ENCODE measurements at regions not wholly inside any gene's neighbourhood (a gene's known extent, or its start where the extent isn't known, plus 50 kb on each side); places are given as distances from the start of the nearest gene placed in this dataset.

DNA sequence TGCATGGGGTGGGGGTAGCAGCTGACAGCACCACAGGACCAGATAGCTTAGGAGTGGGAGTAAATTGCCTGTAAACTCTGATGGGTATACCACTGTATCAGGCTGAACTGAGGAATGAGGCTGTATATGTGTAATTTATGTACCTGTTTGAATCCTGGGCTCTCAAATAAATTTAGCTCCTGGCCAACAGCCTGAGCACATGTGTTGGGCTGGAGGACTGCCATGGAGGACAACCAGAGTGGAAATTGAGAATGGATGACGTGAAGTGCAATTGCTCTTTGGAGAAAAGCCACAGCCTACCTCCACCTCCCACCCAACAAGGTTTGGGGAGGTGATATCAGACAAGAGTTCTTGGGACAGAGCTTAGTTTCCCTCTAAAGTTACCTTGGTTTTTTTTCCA lies 328.6 kb upstream of the PROK2 start:
- no peak for DNase-seq (ENCODE audit: low read depth in 2 of 2)

DNA sequence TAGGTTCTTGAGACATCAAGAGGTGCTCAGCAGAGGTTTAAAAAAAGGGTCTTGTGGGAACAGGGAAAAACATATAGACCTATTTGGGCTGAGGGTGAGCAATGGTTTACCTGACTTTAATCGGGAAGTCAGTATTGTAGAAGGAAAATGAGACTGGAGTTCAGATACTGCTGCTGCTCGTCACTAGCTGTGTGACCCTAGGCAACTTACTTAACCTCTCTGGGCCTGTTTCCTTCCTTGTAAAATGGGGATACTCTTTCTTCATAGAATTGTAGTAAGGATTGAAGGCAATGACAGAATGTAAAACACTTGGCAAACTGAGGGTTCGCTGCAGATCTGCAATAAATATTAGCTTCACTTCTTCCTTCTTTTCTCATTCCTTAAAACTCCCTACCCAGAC lies 327.5 kb upstream of the PROK2 start:
- DNase-seq (ENCODE audit: low read depth in 2 of 2) = no peak

DNA sequence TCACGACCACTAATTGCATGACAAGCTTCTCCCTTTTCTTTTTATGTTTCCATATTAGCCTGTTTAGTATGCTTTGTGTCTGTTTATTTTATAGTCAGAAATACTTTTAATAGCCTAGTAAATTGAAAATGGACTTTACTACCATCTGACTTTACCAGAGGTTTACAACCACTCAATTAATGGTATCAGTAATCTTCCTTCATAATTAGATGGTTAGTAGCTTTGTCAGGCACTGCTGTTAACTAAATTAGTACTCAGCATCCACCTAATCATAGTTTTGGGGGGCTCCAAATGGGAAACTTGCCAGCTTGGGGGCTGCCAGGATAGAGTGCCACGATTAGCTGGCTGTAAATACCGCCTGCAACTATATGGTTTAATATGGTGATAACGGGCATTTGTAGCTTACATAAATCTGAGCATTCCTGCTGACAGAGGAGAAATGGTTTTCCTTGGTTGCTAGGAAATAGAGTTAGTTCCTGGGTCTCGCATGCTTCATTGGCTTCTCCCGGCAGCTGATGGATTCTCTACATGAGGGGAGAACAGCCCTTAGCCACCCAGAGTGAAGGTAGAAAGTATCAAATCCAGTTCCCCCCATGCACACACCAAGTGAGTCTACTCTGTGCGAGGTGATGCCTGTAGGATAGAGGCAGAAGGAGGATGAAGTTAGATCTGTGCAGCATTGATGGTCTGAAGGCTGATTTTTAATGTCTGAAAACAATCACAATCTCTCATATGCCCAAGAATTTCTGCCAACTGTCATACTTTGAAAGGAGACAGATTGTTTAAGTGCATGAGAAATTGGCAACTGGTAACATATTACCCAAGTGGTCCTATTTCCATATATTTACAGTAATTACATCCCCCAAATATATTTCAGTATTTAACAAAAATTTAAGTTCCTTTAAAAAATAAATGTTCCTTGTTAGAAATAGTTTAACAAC lies 326.6 kb upstream of the PROK2 start:
- DNase-seq (ENCODE audit: low read depth in 2 of 2) = no peak

DNA sequence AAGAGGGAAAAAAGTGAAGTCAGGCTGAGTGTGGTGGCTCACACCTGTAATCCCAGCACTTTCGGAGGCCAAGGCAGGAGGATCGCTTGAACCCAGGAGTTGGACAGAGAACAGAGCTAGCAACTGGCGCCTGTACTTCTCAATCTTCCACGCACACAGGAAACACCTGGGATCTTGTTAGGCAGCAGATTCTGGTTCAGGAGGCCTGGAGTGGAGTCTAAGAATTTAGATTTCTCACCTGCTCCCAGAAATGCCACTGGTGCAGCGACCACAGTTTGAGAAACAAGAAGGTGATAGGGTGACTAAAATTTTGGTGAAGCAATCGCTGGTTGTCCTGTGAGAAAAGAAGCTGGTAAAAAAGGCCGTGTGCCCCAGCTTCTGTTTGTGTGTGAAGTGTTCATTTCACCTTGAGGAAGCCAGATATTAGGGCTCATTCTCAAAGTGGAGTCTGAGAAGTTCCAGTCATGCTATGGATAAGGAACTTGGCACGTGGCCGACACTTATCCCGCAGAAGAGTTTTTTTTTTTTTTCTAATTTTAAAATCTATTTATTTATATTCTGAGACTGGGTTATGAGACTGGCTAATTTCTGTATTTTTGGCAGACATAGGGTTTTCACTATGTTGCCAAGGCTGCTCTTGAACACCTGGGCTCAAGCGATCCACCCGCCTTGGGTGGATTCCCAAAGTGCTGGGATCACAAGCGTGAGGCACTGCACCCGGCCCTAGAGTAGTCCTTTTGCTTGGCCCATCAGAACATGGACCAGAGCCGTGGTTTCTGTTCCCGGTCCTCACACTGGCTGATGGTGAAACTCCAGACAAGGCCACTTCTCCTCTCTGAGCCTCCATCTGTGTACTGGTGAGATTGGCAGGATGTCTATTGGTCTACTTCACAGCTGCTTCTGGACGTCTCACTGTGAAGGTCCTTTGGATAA lies 324.6 kb upstream of the PROK2 start:
- DNase-seq (ENCODE audit: low read depth in 2 of 2) = no peak

DNA sequence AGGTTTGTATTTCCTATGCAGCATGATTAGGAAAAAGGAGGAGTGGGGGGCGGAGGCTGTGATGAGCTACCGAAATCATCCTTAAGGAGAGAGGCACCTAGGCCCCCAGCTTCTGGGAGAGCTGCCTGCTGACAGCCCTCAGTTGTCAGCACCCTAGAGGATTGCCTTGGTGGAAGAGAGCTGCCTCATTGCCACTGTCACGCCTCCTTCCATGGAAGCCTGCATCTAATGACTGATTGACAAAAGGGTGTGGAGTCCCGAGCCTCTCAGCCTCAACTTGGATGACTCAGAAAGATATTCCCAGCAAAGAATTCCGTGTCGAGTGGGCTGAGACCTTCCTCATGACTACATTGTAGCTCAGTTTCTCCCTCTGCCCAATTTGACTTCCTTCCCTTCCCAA lies 320.4 kb upstream of the PROK2 start:
- no peak for DNase-seq (ENCODE audit: low read depth in 2 of 2)

DNA sequence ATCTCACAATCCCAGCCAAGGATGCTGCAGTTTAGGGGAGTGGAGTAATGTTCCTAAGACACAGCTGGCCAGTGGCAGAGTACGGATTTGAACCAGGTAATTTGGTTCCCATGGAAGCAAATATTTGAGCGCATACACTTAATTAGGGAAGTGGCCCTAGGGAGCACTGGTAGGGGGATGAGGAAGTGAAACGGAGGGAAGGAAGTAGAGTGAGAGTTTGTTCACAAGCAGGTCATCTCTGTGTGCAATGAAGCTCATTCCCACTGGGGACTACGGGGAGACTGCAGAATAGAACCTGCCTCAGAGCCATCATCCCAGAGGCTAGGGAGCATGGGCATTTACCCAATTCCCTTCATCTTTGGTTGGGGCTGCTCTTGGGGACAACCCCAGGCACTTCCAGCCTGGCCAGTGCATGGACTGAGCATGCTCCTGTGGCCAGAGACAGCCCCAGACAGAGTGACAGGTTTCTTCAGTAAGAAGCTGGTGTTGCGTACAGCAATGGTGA lies 317.2 kb upstream of the PROK2 start:
- no peak for DNase-seq (ENCODE audit: low read depth in 2 of 2)

DNA sequence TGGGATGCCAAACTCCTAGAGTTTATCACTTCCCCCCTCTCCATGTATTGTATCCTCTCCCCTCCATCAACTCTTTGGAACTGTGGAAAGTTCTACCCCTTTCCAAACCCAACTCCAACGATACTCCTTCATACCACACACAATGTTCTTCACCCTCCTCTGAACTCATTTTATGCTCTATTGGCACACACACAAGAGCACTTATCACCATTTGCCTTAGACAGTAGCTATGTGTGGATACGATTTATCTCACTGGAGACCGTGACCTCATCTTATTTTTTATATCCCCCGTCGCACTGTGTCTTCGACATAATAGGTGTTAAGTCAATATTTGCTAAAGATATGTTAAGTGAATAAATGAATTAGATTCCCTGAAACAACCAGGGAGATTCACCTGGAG lies 316.5 kb upstream of the PROK2 start:
- DNase-seq (ENCODE audit: low read depth in 2 of 2) = no peak

DNA sequence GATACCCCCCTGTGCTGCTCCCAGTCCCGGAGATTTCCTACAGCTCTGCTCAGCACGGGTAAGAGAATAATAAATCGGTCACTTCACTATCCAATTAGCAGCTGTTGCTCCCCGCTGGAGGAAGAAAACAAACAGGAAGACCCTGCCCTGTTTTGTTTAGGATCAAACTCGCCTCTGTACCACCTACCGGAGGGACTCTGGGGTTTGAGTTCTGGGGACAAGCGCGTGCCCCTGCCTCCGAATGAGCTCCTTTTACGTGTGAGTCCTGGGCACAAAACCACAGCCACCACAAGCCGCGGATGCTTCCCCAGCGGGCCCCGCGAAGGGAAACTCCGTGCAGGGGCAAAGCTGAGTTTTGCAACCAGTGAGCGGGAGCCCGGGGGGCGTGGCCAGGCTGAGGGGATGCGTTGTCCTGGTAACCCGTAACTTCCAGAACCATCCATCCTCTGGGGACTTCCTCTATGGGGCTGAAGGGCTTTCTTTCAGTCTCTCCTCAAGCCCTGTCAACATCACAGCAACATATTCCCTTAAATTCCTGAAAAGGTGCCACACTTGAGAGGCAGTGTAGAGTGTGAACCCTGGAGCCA lies 315.7 kb upstream of the PROK2 start:
- DNase-seq (ENCODE audit: low read depth in 2 of 2) = peak; percentile 58 to 64

DNA sequence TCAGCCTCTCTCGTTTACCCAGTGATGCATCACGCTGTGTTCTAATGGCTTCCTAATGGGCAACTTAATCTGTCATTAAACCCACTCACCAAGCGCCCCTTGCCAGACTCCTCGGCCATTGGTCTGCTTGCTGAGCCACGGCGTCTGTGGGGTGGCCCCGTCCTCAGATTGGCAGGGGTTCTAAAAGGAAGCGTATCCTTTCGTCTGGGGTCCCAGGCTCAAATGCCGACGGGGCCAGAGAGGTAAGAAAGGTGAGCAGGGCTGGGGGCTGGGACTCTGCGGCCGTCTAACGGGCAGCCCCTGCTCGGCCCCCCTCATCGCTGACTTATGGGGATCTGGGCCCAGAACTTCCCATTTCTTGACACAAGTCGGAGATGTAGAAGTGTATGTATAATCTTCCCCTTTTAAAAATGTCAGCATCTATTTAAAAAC lies 315.1 kb upstream of the PROK2 start:
- no peak for DNase-seq (ENCODE audit: low read depth in 2 of 2)

DNA sequence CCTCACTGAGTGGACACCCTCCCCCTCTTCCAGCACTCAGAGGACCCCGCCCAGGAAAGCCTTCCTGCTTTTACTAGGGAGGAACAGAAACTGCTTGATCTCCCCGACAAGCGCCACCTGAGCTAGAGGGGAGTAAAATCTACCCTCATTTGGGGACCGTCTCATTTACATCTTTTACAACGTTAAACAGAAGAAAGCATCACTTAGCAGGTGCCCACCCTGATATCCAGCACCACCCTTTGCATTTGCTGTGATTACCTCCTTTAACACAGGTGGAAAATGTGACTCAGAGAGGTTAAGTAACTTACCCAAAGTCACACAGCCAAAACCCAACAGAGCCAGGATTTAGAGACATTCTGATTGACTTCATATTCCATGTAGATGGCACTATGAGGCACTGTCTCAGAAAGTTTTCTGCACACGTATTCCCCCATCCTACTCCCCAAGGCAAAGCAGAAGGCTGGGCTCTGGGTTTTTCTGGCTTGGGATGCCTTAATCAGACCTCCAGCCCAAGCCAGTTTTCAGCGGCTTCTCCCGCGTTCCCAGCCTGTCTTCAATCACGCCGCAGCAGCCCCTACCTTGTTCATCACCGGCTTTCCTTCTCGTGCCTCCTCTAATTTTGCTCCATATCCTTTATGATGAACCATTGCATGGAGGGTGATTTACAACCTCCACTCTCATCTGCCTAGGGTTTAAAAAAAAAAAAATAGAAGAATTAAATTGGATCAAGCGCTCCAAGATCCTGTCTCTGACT lies 314.6 kb upstream of the PROK2 start:
- DNase-seq (ENCODE audit: low read depth in 2 of 2) = no peak

DNA sequence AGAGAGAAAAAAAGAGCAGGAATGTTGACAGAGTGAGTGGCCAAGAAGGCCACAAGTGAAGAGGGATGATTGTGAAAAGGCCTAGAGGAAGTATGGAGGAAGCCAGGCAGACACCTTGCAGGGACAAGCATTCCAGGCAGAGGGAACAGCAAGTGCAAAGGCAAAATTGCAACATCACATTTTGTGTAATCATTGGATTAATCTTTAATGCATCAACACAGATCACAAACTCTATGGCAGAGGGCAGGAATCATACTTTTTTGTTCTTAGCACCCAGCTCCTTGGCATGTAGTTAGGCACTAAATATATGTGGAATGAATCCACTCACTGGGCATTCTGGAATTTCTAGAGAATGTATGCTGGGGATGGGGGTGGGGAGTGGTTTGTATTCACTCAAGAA lies 312.1 kb upstream of the PROK2 start:
- DNase-seq (ENCODE audit: low read depth in 2 of 2) = no peak

DNA sequence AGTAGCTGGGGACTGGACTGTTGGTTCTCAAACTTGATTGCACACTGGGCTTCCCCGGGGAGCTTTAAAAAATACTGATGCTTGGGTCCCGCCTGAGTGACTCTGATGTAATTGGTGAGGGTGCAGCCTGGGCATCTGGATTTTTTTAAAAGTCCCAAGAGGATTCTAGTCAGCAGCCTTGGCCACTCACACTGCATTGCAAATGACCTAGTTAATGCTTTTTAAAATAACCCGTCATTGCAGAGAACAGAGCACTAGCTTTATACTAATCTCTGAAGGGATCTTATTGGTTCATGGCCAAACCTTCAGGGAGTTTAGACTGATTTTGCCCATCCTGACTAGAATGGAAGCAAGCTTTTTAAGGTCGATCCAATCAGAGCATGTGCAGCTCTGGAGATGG lies 310.6 kb upstream of the PROK2 start:
- no peak for DNase-seq (ENCODE audit: low read depth in 2 of 2)

DNA sequence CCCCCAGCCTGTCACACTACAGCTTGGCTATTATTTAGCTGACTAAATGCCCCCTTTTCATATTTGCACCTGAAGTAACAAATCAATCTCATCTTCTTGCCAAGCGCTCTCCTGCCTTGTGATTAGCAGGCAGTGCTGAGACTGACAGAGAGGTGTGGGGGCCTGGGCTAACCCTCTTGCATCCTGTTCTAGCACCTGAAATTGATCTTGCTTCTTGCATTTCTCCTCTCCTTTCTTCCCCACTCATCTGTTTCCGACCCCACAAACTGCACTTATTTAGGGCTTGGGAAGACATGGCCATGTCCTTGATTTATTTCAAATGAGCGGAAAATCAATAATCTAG lies 309.0 kb upstream of the PROK2 start:
- DNase-seq (ENCODE audit: low read depth in 2 of 2) = no peak

DNA sequence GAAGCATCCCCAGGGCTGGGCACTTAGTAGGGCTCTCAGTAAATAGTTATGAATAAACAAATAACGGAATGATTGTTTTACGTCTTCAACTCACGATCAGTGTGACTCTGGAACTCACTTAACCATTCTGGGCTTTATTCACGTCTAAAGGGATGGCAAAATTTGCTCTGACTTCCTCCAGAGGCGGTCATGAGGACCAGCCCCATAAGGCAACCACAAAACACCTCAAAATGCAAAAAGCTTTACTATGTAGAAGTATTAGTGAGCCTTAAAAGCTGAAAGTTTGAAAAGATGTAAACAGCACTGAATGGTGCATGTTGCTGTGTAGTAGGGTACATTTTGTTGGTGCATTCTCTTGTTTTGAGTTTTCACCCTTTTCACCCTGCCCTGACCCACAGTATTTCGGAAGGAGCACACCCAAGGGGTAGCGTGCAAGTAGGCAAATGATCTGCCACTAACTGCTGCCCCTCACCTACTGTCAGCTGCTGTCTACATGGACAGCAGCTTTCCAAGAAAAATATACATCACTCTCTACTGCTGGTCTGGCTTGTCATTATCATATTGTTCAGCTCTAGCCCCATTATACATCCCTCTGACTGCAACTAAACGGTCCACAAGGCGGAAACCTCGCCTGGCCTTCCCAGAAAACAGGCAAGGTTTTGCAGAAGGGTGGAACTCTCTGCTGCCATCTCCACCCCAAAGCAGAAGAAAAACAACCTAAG lies 308.5 kb upstream of the PROK2 start:
- DNase-seq (ENCODE audit: low read depth in 2 of 2) = no peak

DNA sequence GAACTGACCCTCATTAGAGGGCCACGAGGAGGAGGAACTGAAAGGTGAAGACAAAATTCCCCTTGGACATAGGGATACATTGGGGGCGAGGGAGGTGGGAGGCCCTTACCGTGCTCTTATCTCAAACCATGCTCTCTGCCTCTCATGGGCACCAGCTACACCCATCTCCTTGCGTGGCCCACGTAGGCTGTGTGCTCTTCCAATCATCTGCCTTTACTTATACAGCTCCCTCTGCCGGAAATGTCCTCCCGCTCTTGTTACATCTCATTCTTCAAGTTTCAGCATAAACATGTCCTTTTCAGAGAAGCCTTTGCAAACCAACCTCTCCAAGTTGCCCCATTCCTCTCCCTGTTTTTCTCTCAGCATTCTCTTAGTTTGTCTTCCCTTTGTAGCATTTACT lies 307.8 kb upstream of the PROK2 start:
- no peak for DNase-seq (ENCODE audit: low read depth in 2 of 2)

DNA sequence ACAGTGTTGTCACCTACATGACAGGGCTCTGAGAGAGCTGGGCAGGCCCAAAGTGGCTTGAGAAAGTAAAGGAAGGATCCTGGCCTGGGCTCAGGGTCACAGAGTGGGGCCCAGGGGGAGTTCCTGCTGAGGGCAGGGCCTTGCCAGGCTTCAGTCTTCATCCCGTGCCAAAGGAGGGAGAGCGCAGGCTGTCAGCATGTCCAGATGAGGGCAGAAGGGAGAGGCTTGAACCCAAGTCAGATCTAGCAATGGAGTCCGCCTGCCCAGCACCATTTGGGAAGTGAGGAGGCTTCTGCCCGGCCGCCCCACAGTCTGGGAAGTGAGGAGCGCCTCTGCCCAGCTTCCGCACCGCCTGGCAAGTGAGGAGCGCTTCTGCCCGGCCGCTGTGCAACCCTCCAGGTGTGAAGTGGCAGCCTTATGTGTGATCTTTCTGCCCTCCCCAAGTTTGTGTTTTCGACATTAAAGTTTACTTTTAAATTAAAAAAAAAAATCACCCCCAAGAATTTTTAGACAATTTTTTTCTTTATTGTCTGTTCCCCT lies 303.6 kb upstream of the PROK2 start:
- no peak for DNase-seq (ENCODE audit: low read depth in 2 of 2)

DNA sequence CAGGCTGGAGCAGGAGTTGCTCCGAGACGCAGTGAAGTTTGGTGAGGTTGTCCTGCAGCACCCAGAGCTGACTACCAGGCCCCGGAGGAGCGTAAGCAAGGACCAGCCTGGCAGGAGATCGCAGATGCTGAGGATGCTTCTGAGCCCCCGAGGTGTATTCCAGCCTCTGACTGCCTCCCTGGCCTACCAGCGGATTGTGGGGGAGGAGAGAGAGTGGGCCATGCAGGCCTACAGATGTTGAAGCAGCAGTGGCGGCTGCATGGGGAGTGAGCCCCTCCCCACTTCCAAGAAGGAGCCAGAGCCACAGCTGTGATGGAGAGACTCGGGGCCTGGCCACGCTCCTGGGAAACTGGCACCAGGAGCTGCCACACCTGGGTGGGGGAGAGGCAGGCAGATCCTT lies 302.5 kb upstream of the PROK2 start:
- no peak for DNase-seq (ENCODE audit: low read depth in 2 of 2)

DNA sequence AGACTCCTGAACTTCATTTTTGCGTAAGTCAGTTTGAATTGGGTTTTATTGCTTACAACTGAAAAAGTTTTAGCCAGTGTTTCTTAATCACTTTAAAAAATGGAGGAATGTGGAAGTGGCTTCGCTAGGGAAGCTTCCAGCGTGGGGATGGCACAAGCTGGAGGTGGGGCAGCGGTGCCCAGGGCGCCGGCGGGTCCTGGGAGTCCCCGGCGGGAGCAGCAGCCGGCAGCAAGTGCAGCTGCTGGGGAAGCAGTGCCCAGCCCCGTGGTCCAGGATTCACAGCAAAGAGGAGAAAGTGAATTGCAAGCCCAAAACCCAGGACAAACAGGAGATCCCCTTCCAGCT lies 301.8 kb upstream of the PROK2 start:
- DNase-seq (ENCODE audit: low read depth in 2 of 2) = no peak

DNA sequence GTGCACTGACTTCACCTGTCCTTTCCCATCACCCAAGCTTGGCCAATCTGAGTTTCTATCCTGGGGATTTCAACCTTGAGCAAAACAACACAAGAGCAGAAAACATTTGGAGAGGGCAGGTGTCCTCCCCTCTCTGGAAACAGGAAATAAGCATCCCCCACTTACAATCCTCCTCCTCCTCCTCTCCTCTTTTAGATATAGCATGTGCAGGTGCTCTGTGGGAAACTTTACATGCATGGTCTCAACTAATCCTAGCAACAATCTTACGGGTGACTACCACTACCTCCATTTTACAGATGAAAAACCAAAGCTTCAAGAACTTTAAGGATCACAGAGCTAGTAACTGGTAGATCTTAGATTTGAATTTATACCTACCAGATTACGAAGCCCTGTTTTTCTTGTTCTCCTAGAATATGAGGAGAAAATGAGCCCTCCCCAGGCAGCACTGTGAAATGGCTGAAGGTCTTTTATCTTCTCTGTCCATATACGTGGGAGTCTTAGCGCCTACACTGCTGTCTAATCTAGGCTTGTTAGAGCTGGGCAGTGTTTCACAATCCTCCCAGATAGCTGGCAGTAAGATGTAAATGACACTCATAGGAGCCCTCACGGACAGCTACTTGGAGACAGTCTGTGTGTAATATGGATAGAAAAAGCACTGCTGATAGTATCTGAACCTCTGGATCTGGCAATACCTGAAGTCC lies 301.2 kb upstream of the PROK2 start:
- DNase-seq (ENCODE audit: low read depth in 2 of 2) = no peak

DNA sequence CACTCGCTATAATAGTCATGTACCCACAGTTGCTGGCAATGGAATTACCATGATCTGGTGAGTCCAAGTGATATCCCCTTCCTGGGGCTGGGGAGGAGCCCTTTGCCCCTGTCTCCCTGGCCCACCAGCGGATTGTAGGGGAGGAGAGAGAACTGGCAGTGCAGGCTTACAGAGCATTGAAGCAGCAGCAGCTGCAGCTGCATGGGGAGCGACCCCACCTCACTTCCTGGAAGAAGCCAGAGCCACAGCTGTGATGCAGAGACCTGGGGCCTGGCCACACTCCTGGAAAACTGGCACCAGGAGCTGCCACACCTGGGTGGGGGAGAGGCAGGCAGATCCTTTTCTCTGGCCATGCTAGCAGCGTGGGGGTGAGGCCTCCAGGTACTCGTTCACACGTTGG lies 300.1 kb upstream of the PROK2 start:
- DNase-seq (ENCODE audit: low read depth in 2 of 2) = no peak

Measured in stimulated activated CD8-positive, alpha-beta memory T cell treated with anti-CD3 and anti-CD28 coated beads, Interleukin-2, amount 100 ng/mL, for 1 hour (primary cell).